ENCODE measurements at regions not wholly inside any gene's neighbourhood (a gene's known extent, or its start where the extent isn't known, plus 50 kb on each side); places are given as distances from the start of the nearest gene placed in this dataset.

GRCh38 chr1:187725216-187725615, 896.5 kb downstream of the PLA2G4A start:
- no peaks in the 10 kb centered on the region for H4K20me1 ChIP-seq (ENCODE audit: insufficient read depth, low read length)
- H3K4me3 ChIP-seq (ENCODE audit: low read depth, low read length, poor library complexity, severe bottlenecking) = no peak overlapping the region
- no peak overlapping the region for H3K4me2 ChIP-seq (ENCODE audit: low read length)
- no peaks in the 10 kb centered on the region for H3K9me3 ChIP-seq (ENCODE audit: low read length)
- no peak overlapping the region for H3K9ac ChIP-seq (ENCODE audit: low read length)
- H3K36me3 ChIP-seq (ENCODE audit: insufficient read depth, low read length) = no peaks in the 10 kb centered on the region
- H3F3A ChIP-seq (ENCODE audit: insufficient read depth, low read length) = no peaks in the 10 kb centered on the region
- no peaks in the 10 kb centered on the region for H3K79me2 ChIP-seq (ENCODE audit: insufficient read depth, low read length)
- no peak overlapping the region for H2AFZ ChIP-seq (ENCODE audit: low read length)
- TF ChIP-seq EZH2 (IDR thresholded peaks at IDR 0.05; ENCODE audit: borderline replicate concordance, low read length) (no peak), CTCF (IDR thresholded peaks at IDR 0.05; ENCODE audit: low read length) (no peak)
- H3K4me1 ChIP-seq (ENCODE audit: insufficient read depth, low read length, severe bottlenecking) = no peaks in the 10 kb centered on the region
- no peaks in the 10 kb centered on the region for H3K27me3 ChIP-seq (ENCODE audit: insufficient read depth, low read length)
- H3K9me2 ChIP-seq (ENCODE audit: low read depth, low read length) = no peaks in the 10 kb centered on the region
- H3K27ac ChIP-seq (ENCODE audit: low read depth, low read length, poor library complexity, severe bottlenecking) = no peak overlapping the region

GRCh38 chr1:187733232-187733631, 904.5 kb downstream of the PLA2G4A start:
- Histone ChIP-seq H3K4me2 (ENCODE audit: low read length) (no peak overlapping the region), H3K79me2 (ENCODE audit: insufficient read depth, low read length) (no peaks in the 10 kb centered on the region), H2AFZ (ENCODE audit: low read length) (no peak overlapping the region), H3F3A (ENCODE audit: insufficient read depth, low read length) (no peaks in the 10 kb centered on the region), H3K9ac (ENCODE audit: low read length) (no peak overlapping the region), H3K9me3 (ENCODE audit: low read length) (no peaks in the 10 kb centered on the region), H3K9me2 (ENCODE audit: low read depth, low read length) (no peaks in the 10 kb centered on the region), H3K4me1 (ENCODE audit: insufficient read depth, low read length, severe bottlenecking) (no peaks in the 10 kb centered on the region), H3K4me3 (ENCODE audit: low read depth, low read length, poor library complexity, severe bottlenecking) (no peak overlapping the region), H3K27ac (ENCODE audit: low read depth, low read length, poor library complexity, severe bottlenecking) (no peak overlapping the region), H4K20me1 (ENCODE audit: insufficient read depth, low read length) (no peaks in the 10 kb centered on the region), H3K36me3 (ENCODE audit: insufficient read depth, low read length) (no peaks in the 10 kb centered on the region), H3K27me3 (ENCODE audit: insufficient read depth, low read length) (no peaks in the 10 kb centered on the region)
- TF ChIP-seq EZH2 (IDR thresholded peaks at IDR 0.05; ENCODE audit: borderline replicate concordance, low read length) (no peak), CTCF (IDR thresholded peaks at IDR 0.05; ENCODE audit: low read length) (no peak)

DNA sequence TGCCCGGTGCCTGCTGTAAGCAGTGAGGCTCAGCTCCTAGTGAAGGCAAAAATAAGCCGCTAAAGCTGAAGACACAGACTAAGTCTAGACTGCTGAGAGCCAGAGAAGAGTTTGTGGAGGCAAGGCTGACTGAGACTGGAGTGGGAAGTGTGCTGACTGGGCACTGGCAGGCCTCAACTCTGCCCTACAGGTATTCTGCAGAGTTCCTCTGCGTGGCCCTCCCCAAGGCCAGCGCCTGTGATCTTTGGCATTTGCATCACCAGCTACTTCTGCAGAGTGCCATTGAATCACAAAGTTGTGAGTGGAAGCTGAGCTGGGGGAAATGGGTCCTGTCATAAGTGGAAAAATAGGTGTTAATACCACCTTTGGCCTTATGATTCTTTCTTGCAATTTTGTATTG, 905.7 kb downstream of the PLA2G4A start:
- H3K4me1 ChIP-seq (ENCODE audit: insufficient read depth, low read length, severe bottlenecking) = no peaks in the 10 kb centered on the region
- H3K27me3 ChIP-seq (ENCODE audit: insufficient read depth, low read length) = no peaks in the 10 kb centered on the region
- H3K9me2 ChIP-seq (ENCODE audit: low read depth, low read length) = no peaks in the 10 kb centered on the region
- TF ChIP-seq CTCF (IDR thresholded peaks at IDR 0.05; ENCODE audit: low read length) = no peak
- no peaks in the 10 kb centered on the region for H4K20me1 ChIP-seq (ENCODE audit: insufficient read depth, low read length)
- no peak overlapping the region for H3K9ac ChIP-seq (ENCODE audit: low read length)
- H2AFZ ChIP-seq (ENCODE audit: low read length) = no peak overlapping the region
- H3K27ac ChIP-seq (ENCODE audit: low read depth, low read length, poor library complexity, severe bottlenecking) = no peak overlapping the region
- H3K4me2 ChIP-seq (ENCODE audit: low read length) = no peak overlapping the region
- H3K9me3 ChIP-seq (ENCODE audit: low read length) = no peaks in the 10 kb centered on the region
- no peaks in the 10 kb centered on the region for H3K36me3 ChIP-seq (ENCODE audit: insufficient read depth, low read length)
- no peaks in the 10 kb centered on the region for H3K79me2 ChIP-seq (ENCODE audit: insufficient read depth, low read length)
- H3F3A ChIP-seq (ENCODE audit: insufficient read depth, low read length) = no peaks in the 10 kb centered on the region
- no peak overlapping the region for H3K4me3 ChIP-seq (ENCODE audit: low read depth, low read length, poor library complexity, severe bottlenecking)
